Heart right ventricle (tissue), 16 donors: ENCODE measurements at regions not wholly inside any gene's neighbourhood (a gene's known extent, or its start where the extent isn't known, plus 50 kb on each side); places are given as distances from the start of the nearest gene placed in this dataset.

Experiments
- ATAC-seq, 8 donors: fragments of 200-7000 bp; cut with Tn5 transposase; one replicate each; pipeline ENCODE4 v1.9.1; 2020; ENCODE audit warnings: mild to moderate bottlenecking in 8 of 8, moderate library complexity in 8 of 8, moderate number of reproducible peaks in 1 of 8
- DNase-seq, 2 donors: peaks; one replicate each; pipeline ENCODE4 v3.0.0-alpha.2; 2020
- H3K27ac ChIP-seq, 10 donors: fragments of 200-600 bp; sonication (generic) in 2 of 10; one replicate each; pipeline versions ENCODE4 v1.5.0 to v1.8.0; 2020 to 2022; ENCODE audit warnings: mild to moderate bottlenecking in 3 of 10
- H3K27me3 ChIP-seq, 7 donors: fragments of 200-600 bp; one replicate each; pipeline ENCODE4 v1.8.0; 2021 to 2022; ENCODE audit warnings: mild to moderate bottlenecking in 2 of 7
- H3K36me3 ChIP-seq, 9 donors: fragments of 200-600 bp; sonication (generic) in 1 of 9; one replicate each; pipeline versions ENCODE4 v1.5.0 to v1.8.0; 2020 to 2022; ENCODE audit warnings: mild to moderate bottlenecking in 2 of 9
- H3K4me1 ChIP-seq, 9 donors: fragments of 200-600 bp; sonication (generic) in 1 of 9; one replicate each; pipeline versions ENCODE4 v1.5.0 to v1.8.0; 2020 to 2022; ENCODE audit warnings: mild to moderate bottlenecking in 4 of 9
- H3K4me3 ChIP-seq, 10 donors: fragments of 200-600 bp; sonication (generic) in 2 of 10; one replicate each; pipeline versions ENCODE4 v1.5.0 to v1.8.0; 2020 to 2022; ENCODE audit warnings: mild to moderate bottlenecking in 7 of 10, moderate library complexity in 2 of 10
- H3K9me3 ChIP-seq, 11 donors: fragments of 200-600 bp in 10 of 11; sonication (generic) in 2 of 11; one replicate each; pipeline versions ENCODE4 v1.5.0 to v1.8.0; 2013 to 2022; ENCODE audit warnings: mild to moderate bottlenecking in 2 of 11, control low read depth in 1 of 11, moderate library complexity in 1 of 11
- CTCF ChIP-seq, 9 donors: fragments of 200-600 bp; sonication (generic) in 2 of 9; IDR thresholded peaks; one replicate each; pipeline versions ENCODE4 v1.5.0 to v1.8.0; 2021 to 2022; ENCODE audit warnings: antibody characterized with exemption in 9 of 9, mild to moderate bottlenecking in 5 of 9, moderate library complexity in 1 of 9
- WGBS, 2 donors: extraction: QIAGEN DNeasy Blood & Tissue Kit; methylation state at CpG; one replicate each; pipeline ENCODE4 v1.1.7; 2013; ENCODE audit warnings: inconsistent platforms in 1 of 2; 5-methylcytosine and 5-hydroxymethylcytosine counted together
- intact Hi-C, 10 donors: fragments of 100-400 bp; cut with DNase I; formaldehyde crosslinking; loops; one replicate each; pipeline versions ENCODE4 v1.11.1 to v1.14.2; 2022
- donor health status: Arrhythmogenic right ventricular cardiomyopathy.
- donor health status: ischemic (EF 13 %, LVEDD 7.1; RV severe dilation, severe dysfunction).
- donor health status: healthy with polysubstance abuse.
- donor health status: DM: no; HTN: yes; CAD: no.
- donor health status: DM: no; HTN: no; CAD: no.
- donor health status: ischemic (EF 25% LVEDD 6.9; RV normal size, moderate dysfunction).
- donor health status: ischemic (EF 25% LVEDD 5.7; RV mildly dilated, moderate dysfunction).
- donor health status: healthy.
- donor health status: DM: yes; HTN: yes; CAD: no.
- donor health status: Ischemic cardiomyopathy.
- donor health status: ischemic (EF 35%, LVEDD 5.7; RV mildly dilated, moderate dysfunction).
- donor health status: nonischemic (EF 11% LVEDD 7.7; RV severe dilation, severe dysfunction).
- donor health status: DM: yes; HTN: yes; CAD: no.
- donor health status: PGD.
- donor health status: ischemic (EF 29% LVEDD 5.4; RV normal size, mild dysfunction).
- donor health status: nonischemic (EF 23%, LVEDD 6.1; RV moderate dilation, normal function).

GRCh38 chr13:81778350-81778749 lies 1437.4 kb upstream of the SPRY2 start:
- no peak overlapping the region for H3K27ac ChIP-seq
- H3K27me3 ChIP-seq: no peaks in the 10 kb centered on the region
- no peaks in the 10 kb centered on the region for H3K36me3 ChIP-seq
- DNase-seq (no peak), ATAC-seq (no peak)
- peaks cover 0 to 10% (median 0%) of the 10 kb centered on the region in 11 donors for H3K9me3 ChIP-seq
- TF ChIP-seq CTCF (IDR thresholded peaks at IDR 0.05): no peak
- no peaks in the 10 kb centered on the region for H3K4me1 ChIP-seq
- 90 to 93% methylated on average over 1 of the region's 1 CpG for WGBS, 2 donors
- intact Hi-C loops: no loop called here
- H3K4me3 ChIP-seq: no peak overlapping the region

GRCh38 chr13:81773263-81773662 lies 1432.3 kb upstream of the SPRY2 start:
- no peaks in the 10 kb centered on the region for H3K36me3 ChIP-seq
- ATAC-seq: no peak
- 63 to 66% methylated on average over 1 of the region's 1 CpG for WGBS, 2 donors

GRCh38 chr13:81771951-81772350 lies 1431.0 kb upstream of the SPRY2 start:
- intact Hi-C loops: no loop called here
- ATAC-seq (no peak), DNase-seq (no peak)
- Histone ChIP-seq H3K36me3 (no peaks in the 10 kb centered on the region), H3K4me1 (no peaks in the 10 kb centered on the region), H3K27me3 (no peaks in the 10 kb centered on the region), H3K4me3 (no peak overlapping the region), H3K9me3 (no peaks in the 10 kb centered on the region), H3K27ac (no peak overlapping the region)
- TF ChIP-seq CTCF (IDR thresholded peaks at IDR 0.05): no peak
- 31 to 42% methylated on average over 2 of the region's 2 CpGs for WGBS, 2 donors

More at GRCh38 chr13:81773263-81773662, 1432.3 kb upstream of the SPRY2 start:
- no peak for DNase-seq
- no peak for TF ChIP-seq CTCF (IDR thresholded peaks at IDR 0.05)
- Histone ChIP-seq H3K27me3 (no peaks in the 10 kb centered on the region), H3K4me1 (no peaks in the 10 kb centered on the region), H3K27ac (no peak overlapping the region), H3K4me3 (no peak overlapping the region), H3K9me3 (no peaks in the 10 kb centered on the region)
- intact Hi-C loops: no loop called here

GRCh38 chr13:81770868-81771505 lies 1430.1 kb upstream of the SPRY2 start:
- ATAC-seq (no peak), DNase-seq (no peak)
- Histone ChIP-seq H3K27me3 (no peaks in the 10 kb centered on the region), H3K4me3 (no peak overlapping the region), H3K9me3 (no peaks in the 10 kb centered on the region), H3K4me1 (no peaks in the 10 kb centered on the region), H3K36me3 (no peaks in the 10 kb centered on the region), H3K27ac (no peak overlapping the region)
- intact Hi-C loops: no loop called here
- WGBS, 2 donors: 84 to 86% methylated on average over 2 of the region's 2 CpGs
- TF ChIP-seq CTCF (IDR thresholded peaks at IDR 0.05): no peak
